Activated T-cell treated with anti-CD3 and anti-CD28 coated beads, Interleukin-2, amount 50 U/mL, for 48 hours (primary cell): ENCODE measurements at regions not wholly inside any gene's neighbourhood (a gene's known extent, or its start where the extent isn't known, plus 50 kb on each side); places are given as distances from the start of the nearest gene placed in this dataset.

ENCODE experiments used
- DNase-seq, 2 experiments: peaks; one replicate each; pipeline ENCODE4 v3.0.0-alpha.2; 2020

DNA sequence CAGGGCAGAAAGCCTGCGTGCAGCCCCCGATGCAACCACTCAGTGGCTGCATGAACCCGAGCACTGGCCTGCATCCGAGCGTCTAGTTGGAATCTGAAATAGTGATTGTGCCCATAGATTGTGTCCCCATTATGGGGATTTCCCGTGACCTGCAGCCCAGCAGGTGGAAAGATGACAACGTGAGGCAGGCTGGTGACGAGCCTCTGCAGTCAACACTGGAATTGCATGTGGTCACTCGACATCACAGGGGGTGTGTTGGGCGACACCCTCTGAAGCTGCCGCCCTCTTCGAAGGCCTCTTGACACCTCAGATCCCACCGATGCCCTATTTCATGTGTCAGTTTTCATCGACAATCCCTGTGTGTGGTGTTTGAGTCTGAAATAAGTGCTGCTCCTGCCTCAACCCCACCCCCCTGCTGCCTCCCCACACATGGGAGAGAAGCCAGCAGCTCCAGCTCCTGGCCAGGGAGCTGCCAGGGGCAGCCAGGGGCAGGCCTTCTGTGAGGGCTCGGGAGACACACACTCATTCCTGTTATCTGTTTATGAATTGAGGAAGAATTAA, 172.0 kb upstream of the B3GAT1 start:
- DNase-seq: no peak

DNA sequence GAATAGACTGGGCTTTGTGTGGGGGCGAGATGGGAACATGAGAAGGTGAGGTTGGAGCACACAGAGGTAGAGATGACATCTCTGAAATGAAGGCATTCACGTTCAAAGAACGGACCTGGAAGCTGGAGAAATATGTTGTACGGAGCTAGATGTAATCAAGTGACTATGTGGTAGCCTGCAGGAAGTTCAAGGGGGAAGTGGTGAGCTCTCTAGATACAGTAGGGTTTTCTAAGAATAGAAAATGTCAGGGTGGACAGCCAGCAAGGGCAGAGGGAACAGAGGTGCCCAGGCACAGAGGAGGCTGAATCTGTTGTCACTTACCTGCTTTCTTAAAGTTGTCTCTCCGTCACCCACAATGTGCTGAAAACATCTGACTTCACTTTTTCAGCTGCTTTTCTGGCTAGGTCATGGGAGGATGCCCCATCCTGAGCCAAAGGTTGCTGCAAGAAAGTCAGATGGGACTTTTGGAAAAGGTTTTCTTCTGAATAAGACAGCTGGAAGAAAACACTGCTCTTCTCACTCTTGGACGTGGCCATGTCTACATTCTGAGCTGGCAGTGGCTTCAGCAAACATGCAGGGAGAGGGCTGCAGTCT, 171.5 kb upstream of the B3GAT1 start:
- DNase-seq: no peak

GRCh38 chr11:134582770-134583095, 170.7 kb upstream of the B3GAT1 start:
- DNase-seq: no peak

DNA sequence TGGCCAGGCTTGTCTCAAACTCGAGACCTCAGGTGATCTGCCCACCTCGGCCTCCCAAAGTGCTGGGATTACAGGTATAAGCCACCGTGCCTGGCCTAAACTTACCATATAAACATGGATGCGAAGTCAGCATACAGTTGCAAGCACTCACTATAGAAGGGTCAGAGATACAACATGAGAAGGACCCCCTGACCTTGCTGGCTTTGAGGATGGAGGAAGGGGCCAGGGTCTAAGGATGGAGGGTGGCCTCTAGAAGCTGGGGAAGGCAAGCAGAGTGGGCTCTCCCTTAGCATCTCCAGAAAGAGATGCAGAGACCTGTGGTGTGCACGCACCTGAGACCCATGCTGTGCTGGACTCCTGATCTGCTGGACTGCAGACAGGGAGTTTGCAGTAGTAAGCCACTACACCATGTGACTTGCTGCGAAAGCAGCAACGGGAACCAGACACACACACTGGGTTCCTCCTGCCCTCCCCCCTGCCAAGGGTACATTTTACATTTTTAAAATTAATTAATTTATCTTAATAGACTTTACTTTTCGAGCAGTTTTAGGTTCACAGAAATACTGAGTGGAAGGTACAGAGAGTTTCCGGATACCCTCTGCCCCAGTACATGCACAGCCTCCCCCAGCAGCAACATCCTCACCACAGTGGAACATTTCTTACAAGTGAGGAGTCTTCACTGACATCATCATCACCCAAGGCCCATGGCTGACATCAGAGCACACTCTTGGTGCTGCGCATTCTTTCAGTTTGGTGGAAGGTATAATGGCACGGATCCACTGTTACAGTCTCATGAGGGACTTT, 170.1 kb upstream of the B3GAT1 start:
- no peak for DNase-seq

DNA sequence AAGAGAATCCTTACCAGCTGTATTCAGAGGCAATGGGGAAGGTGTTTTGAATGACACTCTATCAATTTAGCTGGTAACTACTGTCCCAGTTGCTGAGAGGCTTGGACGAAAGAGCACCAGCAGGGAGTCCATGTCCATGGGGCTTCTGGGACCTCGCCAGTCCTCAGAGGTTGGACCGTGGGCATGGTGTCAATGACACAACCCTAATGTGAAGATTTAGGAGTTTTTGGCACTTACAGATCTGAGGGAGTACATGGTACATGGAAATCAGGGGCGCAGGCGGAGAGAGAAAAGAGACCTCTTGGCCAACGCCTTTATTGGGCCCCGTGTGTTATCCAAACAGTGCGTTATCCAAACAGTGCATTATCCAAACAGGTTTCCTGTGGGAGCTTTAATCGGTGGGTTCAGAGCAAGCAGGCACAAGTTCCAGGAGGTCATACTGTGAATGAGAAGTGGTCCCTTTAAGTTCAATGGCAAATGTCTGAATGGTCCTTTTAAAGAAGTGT, 169.1 kb upstream of the B3GAT1 start:
- DNase-seq: no peak

- no peak for DNase-seq
Measured at GRCh38 chr11:134580610-134580975, 168.6 kb upstream of the B3GAT1 start.

DNA sequence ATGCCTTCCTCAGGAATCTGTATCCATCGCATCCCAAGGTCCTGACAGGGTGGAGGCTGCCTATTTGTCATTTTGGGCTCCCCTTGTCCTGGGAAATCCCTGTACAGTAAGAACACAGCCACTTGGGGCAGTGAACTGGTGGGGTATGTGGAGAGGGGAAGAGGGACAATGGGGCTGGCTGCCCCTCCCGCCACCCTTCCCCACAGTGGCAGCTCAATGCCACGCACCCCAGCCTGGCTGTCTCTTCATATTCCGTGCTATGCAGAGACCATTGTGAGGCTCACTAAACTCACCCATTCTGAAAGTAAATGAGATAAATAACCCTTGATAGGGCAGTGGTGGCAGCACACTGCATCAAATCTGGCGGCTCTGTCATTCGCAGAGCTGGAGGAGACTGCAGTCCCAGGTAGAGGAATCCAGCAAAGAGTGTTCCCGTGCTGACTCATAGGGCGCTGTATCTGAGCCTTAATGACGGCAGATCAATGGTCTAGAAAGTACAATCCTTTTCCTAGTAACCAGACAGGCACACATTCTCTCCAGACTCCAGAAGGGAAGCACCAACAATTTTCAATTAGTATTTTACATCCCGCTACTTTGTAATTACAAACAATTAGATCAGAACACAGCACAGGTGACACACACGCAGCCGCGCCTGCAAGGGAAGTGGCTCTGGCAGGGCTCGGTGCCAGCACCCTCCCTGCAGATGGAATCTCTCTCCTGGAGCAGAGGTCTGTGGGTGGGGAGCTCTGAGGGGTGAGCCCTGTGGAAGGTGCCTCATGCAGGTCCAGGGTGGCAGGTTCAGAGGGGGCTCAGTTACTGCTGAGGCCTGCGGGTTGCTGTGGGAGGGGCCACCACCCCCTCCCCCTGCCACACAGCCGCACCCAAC, 167.9 kb upstream of the B3GAT1 start:
- peak in 1 of 2 experiments; percentile 6 for DNase-seq

DNA sequence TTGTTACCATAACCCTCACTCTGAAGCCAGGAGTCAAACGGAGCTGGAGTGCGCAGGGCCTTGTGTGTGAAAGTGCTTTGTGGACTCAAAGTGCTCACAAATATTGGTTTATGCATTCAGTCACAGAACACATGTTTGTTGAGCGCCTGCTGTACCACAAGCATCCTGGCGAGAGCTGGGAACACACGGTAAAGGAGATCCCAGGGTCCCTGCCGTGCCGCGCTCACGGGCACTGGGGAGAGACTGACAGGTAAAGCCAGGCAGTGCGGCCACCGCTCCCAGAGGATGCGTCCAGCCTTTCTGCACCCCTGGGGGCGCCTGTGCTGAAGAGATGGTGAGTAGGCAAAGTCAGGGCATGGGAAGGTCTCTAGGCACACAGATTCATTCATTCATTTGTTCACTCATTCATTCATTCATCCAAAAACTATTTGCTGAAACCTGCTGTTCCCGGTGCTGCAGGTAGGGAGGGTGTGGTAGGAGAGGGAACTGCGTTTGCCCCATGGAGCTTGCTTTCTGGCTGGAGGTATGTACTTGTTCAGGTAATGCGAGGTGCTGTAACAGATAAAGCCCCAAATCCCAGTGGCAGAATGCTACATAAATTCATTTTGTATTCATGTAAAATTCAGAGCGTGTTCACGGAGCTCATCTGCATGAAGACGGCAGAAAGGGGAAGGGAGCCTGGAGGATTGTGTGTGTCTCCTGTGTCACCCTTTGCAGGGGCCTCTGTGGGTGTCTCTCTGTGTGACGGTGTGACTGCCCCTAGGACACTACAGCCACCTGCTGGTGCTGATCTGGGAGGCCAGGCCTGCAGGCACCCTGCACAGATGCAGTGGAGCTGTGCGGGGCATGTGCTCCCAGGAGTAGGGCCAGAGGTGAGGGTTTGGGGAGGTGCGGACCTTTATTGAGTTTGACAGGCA, 167.0 kb upstream of the B3GAT1 start:
- DNase-seq: peak in 1 of 2 experiments; percentile 11

- no peak for DNase-seq
Measured at GRCh38 chr11:134577751-134578395, 165.8 kb upstream of the B3GAT1 start.

DNA sequence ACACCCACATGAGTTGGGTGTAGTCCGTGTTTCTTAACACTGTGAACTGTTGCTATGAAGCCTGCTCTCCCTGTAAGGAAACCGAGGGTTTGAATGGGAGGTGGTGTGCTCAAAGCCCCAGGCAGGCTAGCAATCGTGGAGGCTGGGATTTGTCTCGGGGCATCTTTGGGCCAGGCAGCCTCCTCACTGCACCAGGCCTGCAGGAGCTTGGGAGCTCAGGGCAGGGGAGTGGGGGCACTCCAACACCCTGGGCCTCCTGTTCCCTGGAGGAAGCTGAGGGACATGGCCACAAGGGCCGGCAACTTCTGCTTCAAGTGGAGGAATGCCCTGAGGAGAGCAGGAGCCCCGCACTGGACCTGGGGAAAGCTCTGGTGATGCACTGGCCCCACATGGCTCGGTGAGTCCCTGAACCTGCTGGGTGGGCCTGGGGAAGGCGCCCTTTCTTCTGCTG, 164.7 kb upstream of the B3GAT1 start:
- peak in 1 of 2 experiments; percentile 4 for DNase-seq

GRCh38 chr11:134576286-134576685, 164.2 kb upstream of the B3GAT1 start:
- DNase-seq: no peak

DNA sequence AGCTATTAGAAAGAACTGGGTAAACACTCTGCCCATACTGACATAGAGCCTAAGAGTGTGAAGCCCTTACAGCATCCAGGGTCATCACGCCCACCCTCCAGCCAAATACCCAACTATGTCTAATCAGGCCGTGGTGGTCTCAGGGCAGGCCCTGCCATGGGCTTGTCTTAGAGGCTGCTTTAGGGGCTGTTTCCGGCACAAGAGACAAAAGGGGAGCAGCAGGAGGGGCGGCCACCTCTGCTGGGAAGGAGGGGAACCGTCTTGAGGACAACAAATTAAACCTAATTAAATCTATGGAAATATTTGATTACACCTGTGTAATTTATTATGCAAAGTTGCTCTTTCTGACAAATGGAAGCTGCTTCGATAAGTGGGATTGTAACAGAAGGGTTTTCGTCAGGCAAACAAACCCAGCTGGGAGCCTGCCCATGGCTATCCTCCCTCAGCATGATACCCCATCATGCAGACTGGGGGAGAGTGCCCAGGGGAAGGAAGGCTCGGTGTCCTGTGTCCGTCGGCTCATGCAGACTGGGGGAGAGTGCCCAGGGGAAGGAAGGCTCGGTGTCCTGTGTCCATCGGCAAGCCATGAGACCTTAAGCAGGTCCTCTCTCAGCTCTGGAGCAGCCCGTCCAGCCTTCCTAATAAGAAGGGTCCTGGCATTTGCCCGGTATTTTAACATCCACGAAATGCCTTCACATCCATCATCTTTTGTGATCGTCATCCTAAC, 163.6 kb upstream of the B3GAT1 start:
- DNase-seq: peak in 1 of 2 experiments; percentile 6

- no peak for DNase-seq
Measured at GRCh38 chr11:134574947-134575346, 162.9 kb upstream of the B3GAT1 start.

- no peak for DNase-seq
Measured at GRCh38 chr11:134574425-134574824, 162.4 kb upstream of the B3GAT1 start.

DNA sequence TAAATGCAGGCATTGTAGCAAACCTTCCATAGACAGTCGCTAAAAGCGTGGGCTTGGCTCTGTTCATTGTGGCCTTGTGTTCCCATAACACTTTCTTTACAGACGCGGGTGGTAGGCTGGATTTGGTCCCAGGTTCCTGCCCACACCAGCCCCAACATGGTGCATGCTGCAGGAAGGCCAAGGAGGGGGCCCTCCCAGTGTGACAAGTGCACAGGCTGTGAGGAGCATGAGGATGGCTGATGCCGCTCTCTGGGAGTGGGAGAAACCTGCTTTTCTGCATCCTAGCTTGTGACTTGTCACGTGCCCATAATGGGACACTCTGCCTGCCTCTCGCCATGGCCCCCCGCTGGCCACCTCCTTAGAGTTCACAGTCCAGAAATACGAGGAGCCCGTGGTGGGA, 161.8 kb upstream of the B3GAT1 start:
- DNase-seq: peak in 1 of 2 experiments; percentile 3

DNA sequence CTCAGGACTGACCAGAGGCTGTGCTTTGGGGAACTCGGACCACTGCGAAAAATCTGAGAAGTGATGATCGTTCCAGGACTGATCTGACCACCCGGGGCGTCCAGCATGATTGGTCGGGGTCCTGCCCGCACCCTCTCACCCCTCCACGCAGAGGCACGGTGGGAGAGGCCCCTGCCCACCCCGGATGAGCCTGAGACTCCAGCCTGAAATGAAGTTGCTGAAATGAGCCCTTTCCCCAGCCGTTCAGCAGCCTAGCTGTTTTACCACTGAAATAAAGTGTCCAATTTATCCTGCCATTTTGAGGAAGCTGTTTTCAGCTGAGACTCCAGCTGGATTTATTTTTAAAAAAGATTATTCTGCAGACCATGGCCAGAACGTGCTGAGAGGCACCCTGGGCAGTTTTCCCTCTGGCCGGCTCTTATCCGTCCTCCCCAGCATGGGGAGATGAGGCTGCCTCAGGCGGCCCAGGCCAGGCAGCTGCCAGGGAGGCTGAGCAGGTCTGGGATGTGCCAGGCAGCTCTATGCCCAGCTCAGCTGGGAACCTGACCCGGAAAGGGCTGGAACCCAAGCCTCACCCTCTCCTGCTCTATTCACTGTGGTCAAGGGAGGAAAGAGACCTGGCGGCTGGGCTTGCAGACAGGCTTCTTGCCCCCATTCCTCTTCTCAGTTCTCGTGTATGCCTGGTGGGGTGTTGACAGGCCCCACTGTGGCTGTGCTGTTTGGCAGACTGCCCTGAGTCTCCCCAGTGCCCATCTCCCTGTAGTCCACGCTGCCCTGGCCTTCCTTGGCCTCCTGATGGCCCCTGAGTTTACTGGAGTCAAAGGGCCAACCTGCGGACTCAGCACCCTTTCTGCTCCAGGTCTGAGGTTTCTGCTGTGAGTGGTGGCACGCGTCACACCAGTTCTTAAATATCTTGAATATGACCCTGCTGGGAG, 161.0 kb upstream of the B3GAT1 start:
- peak in 1 of 2 experiments; percentile 6 for DNase-seq

DNA sequence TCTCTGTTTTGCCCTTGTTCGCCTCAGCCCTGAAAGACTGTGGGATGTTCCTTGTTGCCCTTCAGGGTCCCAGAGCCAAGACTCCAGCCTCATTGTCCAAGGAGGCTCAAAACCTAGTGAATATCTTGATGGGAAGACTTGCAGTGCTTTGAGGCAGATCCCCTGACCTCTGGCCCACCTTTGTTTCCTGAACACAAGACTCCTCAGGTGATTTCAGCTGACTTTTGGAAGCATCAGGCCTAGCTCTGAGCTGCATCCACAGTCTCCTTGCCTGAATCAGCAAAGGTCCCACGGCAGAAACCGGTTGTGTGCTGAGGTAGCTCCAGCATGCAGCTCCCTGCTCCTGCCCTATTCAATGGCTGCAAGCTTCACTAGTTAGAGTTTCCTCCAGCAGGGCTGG, 159.3 kb upstream of the B3GAT1 start:
- no peak for DNase-seq

- peak in 1 of 2 experiments; percentile 5 for DNase-seq
Measured at GRCh38 chr11:134569195-134569594, 157.2 kb upstream of the B3GAT1 start.

GRCh38 chr11:134566311-134566710, 154.3 kb upstream of the B3GAT1 start:
- DNase-seq: no peak
